ENCODE measurements at regions not wholly inside any gene's neighbourhood (a gene's known extent, or its start where the extent isn't known, plus 50 kb on each side); places are given as distances from the start of the nearest gene placed in this dataset.

DNA sequence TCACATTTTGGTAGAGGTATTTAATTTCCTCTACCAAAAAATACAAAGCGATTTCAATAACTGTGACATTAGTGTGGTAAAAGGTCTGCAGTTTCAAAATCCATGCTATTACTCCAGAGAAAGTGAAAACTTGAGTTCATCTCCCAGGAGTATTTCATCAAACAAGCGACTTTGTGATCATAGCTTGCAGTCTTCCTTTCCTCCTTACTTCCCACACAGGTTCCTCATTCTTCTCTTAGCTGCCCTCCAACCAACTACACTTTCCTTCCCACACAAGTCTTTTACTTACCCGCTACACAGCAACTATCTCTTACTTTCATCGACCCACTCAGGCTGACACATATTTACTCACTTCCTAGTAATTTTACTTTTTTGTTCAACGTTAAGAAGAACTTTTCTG, 413.4 kb upstream of the USP15 start:
- ChIA-PET POLR2A (no interaction called here), CTCF (ENCODE audit: low intra/inter-chr PET ratio) (no interaction called here)
- Histone ChIP-seq H3K36me3 (ENCODE audit: control insufficient read depth, insufficient read depth, low read length) (no peaks in the 10 kb centered on the region), H4K20me1 (replicated peaks; ENCODE audit: control insufficient read depth, insufficient read depth, low read length) (no peaks in the 10 kb centered on the region), H3K27ac (ENCODE audit: extremely low read depth, low read depth, low read length) (no peak overlapping the region), H3K9me1 (ENCODE audit: control insufficient read depth, insufficient read depth, low read length) (no peaks in the 10 kb centered on the region), H3K9me3 (replicated peaks; ENCODE audit: control insufficient read depth, insufficient read depth, low read depth, low read length) (no peaks in the 10 kb centered on the region), H2AFZ (ENCODE audit: low read depth, low read length) (no peak overlapping the region), H3K4me2 (ENCODE audit: insufficient read depth, low read length) (no peak overlapping the region), H3K79me2 (ENCODE audit: control insufficient read depth, insufficient read depth, low read length) (no peaks in the 10 kb centered on the region), H3K4me1 (replicated peaks in 1 of 2; ENCODE audit: control insufficient read depth in 2 of 2, insufficient read depth in 2 of 2, low read length in 2 of 2) (no peaks in the 10 kb centered on the region), H3K9ac (ENCODE audit: insufficient read depth in 1 of 2, low read depth in 2 of 2, low read length in 2 of 2) (no peak overlapping the region), H3K27me3 (ENCODE audit: control insufficient read depth in 2 of 2, insufficient read depth in 2 of 2, low read length in 2 of 2) (no peaks in the 10 kb centered on the region), H3K4me3 (no peak overlapping the region)
- 1% methylated on average over 5 of the region's 5 CpGs for WGBS (ENCODE audit: insufficient coverage, low coverage, missing lambda C conversion rate)
- intact Hi-C loops (cut with micrococcal nuclease) = no loop called here
- in situ Hi-C loops (cut with MboI) = no loop called here
- ATAC-seq = no peak
- no peak for DNase-seq (ENCODE audit: extremely low read depth in 1 of 4, low spot score in 3 of 4)
- FAIRE-seq = no peak
- TF ChIP-seq FUS (optimal IDR thresholded peaks at IDR 0.05; ENCODE audit: low read depth, low read length) = no peak
- no peak for TF ChIP-seq NFIX (CRISPR knock-in tag; IDR thresholded peaks at IDR 0.05; ENCODE audit: low read depth)
- TF ChIP-seq, protein P1, sequence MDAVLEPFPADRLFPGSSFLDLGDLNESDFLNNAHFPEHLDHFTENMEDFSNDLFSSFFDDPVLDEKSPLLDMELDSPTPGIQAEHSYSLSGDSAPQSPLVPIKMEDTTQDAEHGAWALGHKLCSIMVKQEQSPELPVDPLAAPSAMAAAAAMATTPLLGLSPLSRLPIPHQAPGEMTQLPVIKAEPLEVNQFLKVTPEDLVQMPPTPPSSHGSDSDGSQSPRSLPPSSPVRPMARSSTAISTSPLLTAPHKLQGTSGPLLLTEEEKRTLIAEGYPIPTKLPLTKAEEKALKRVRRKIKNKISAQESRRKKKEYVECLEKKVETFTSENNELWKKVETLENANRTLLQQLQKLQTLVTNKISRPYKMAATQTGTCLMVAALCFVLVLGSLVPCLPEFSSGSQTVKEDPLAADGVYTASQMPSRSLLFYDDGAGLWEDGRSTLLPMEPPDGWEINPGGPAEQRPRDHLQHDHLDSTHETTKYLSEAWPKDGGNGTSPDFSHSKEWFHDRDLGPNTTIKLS (IDR thresholded peaks at IDR 0.05; ENCODE audit: borderline replicate concordance, low read depth) = no peak
- TF ChIP-seq ZNF316 (IDR thresholded peaks at IDR 0.05) = no peak
- no peak for TF ChIP-seq ILF3 (IDR thresholded peaks at IDR 0.05; ENCODE audit: borderline replicate concordance)
- TF ChIP-seq HDAC8 (tag; IDR thresholded peaks at IDR 0.05) = no peak
- no peak for TF ChIP-seq POLR3G (IDR thresholded peaks at IDR 0.05; ENCODE audit: extremely low read depth, insufficient read length, insufficient replicate concordance)
- TF ChIP-seq CREBBP (IDR thresholded peaks at IDR 0.05; ENCODE audit: low read depth, low read length) = no peak
- no peak for TF ChIP-seq POLR2AphosphoS2 (IDR thresholded peaks at IDR 0.05; ENCODE audit: low read length)
- TF ChIP-seq TEAD4 (IDR thresholded peaks at IDR 0.05; ENCODE audit: low read length) = no peak
- TF ChIP-seq TEAD4 (CRISPR knock-in tag; IDR thresholded peaks at IDR 0.05; ENCODE audit: borderline replicate concordance) = no peak
- TF ChIP-seq HMG20B (CRISPR knock-in tag; IDR thresholded peaks at IDR 0.05) = no peak
- TF ChIP-seq GATAD2B (IDR thresholded peaks at IDR 0.05; ENCODE audit: borderline replicate concordance) = no peak
- no peak for TF ChIP-seq MAZ (CRISPR knock-in tag; conservative IDR thresholded peaks at IDR 0.05 in 1 of 2, IDR thresholded peaks at IDR 0.05 in 1 of 2)
- no peak for TF ChIP-seq ELF1 (tag; IDR thresholded peaks at IDR 0.05)
- TF ChIP-seq KLF13 (tag; IDR thresholded peaks at IDR 0.05; ENCODE audit: borderline replicate concordance, low read depth) = no peak
- no peak for TF ChIP-seq SAFB (IDR thresholded peaks at IDR 0.05; ENCODE audit: borderline replicate concordance, low read depth, low read length)
- TF ChIP-seq FOS (IDR thresholded peaks at IDR 0.05; ENCODE audit: extremely low read depth, insufficient read length) = no peak
- TF ChIP-seq, protein P2, sequence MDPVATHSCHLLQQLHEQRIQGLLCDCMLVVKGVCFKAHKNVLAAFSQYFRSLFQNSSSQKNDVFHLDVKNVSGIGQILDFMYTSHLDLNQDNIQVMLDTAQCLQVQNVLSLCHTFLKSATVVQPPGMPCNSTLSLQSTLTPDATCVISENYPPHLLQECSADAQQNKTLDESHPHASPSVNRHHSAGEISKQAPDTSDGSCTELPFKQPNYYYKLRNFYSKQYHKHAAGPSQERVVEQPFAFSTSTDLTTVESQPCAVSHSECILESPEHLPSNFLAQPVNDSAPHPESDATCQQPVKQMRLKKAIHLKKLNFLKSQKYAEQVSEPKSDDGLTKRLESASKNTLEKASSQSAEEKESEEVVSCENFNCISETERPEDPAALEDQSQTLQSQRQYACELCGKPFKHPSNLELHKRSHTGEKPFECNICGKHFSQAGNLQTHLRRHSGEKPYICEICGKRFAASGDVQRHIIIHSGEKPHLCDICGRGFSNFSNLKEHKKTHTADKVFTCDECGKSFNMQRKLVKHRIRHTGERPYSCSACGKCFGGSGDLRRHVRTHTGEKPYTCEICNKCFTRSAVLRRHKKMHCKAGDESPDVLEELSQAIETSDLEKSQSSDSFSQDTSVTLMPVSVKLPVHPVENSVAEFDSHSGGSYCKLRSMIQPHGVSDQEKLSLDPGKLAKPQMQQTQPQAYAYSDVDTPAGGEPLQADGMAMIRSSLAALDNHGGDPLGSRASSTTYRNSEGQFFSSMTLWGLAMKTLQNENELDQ (CRISPR knock-in tag; IDR thresholded peaks at IDR 0.05; ENCODE audit: borderline replicate concordance) = no peak
- TF ChIP-seq NEUROD1 (IDR thresholded peaks at IDR 0.05; ENCODE audit: borderline replicate concordance, low read depth, low read length, partially characterized antibody) = no peak
- no TSS peak for BruUV-seq (replicated peaks)

Measured in K562 (cell line).